HepG2 (cell line): ENCODE measurements at regions not wholly inside any gene's neighbourhood (a gene's known extent, or its start where the extent isn't known, plus 50 kb on each side); places are given as distances from the start of the nearest gene placed in this dataset.

ENCODE experiments used
- ATAC-seq: fragments of 200-7000 bp; cut with Tn5 transposase; 3 replicates; pipeline ENCODE4 v1.9.1; 2020; ENCODE audit warnings: mild to moderate bottlenecking, moderate library complexity
- BruUV-seq: library from RNA; stranded (reverse); fragments of 400-500 nt; replicated peaks from 2 replicates; lab custom pipeline; 2021; lab: Mats Ljungman, UMichigan
- CTCF ChIA-PET: fragments of 300-600 bp; formaldehyde crosslinking; extraction: SDS; loops from one replicate; lab custom pipeline; 2021; ENCODE audit warnings: low total read pairs, inconsistent platforms, low intra/inter-chr PET ratio; lab: Yijun Ruan, JAX
- POLR2A ChIA-PET: fragments of 350-600 bp; sonication (Branson Sonifier 250); formaldehyde crosslinking; loops from one replicate; lab custom pipeline; 2020; ENCODE audit warnings: antibody characterized with exemption, inconsistent platforms; lab: Yijun Ruan, JAX
- DNase-seq: peaks from one replicate; pipeline ENCODE4 v3.0.0-alpha.2; 2015; ENCODE audit warnings: low spot score
- FAIRE-seq: peaks from 3 replicates; lab custom pipeline; 2011; peaks lifted over from hg19 to GRCh38; lab: Jason Lieb, UNC
- H2AFZ ChIP-seq: one replicate; pipeline ENCODE4 v1.6.1; 2011; ENCODE audit warnings: low read length, inconsistent platforms
- H3K27ac ChIP-seq: fragments of 300-600 bp; 3 replicates; pipeline ENCODE4 v1.8.0; 2011; ENCODE audit warnings: mixed run types, mild to moderate bottlenecking, mixed read lengths, low read length, inconsistent platforms; ENCODE audit not compliant: insufficient read depth; ENCODE audit errors: extremely low read length
- H3K27me3 ChIP-seq, 2 experiments: fragments of 200-600 bp in 1 of 2; 2 replicates in 1 of 2; 3 replicates in 1 of 2; pipeline versions ENCODE4 v1.6.0 to v1.8.0; 2011; ENCODE audit warnings: low read length in 2 of 2, mild to moderate bottlenecking in 2 of 2, moderate library complexity in 2 of 2, inconsistent platforms in 1 of 2; ENCODE audit not compliant: insufficient read depth in 2 of 2, control insufficient read depth in 1 of 2
- H3K36me3 ChIP-seq, 2 experiments: fragments of 200-600 bp in 1 of 2; replicated peaks in 1 of 2; 2 replicates in 1 of 2; 3 replicates in 1 of 2; pipeline versions ENCODE4 v1.5.1 to v1.8.0; 2011; ENCODE audit warnings: low read length in 2 of 2, inconsistent platforms in 1 of 2; ENCODE audit not compliant: insufficient read depth in 2 of 2, control insufficient read depth in 1 of 2
- H3K4me1 ChIP-seq: 2 replicates; pipeline ENCODE4 v1.5.1; 2012; ENCODE audit warnings: low read length, inconsistent platforms; ENCODE audit not compliant: insufficient read depth
- H3K4me2 ChIP-seq: 2 replicates; pipeline ENCODE4 v1.6.0; 2011; ENCODE audit warnings: low read depth, low read length, inconsistent platforms
- H3K4me3 ChIP-seq, 3 experiments: fragments of 200-600 bp in 1 of 3; sonication (generic), shearing (Covaris generic) in 1 of 3; replicated peaks in 1 of 3; 2 replicates each; pipeline ENCODE4 v1.5.1; 2011 to 2016; ENCODE audit warnings: low read length in 3 of 3, inconsistent platforms in 2 of 3, low read depth in 2 of 3, mild to moderate bottlenecking in 2 of 3, control low read depth in 1 of 3, mixed read lengths in 1 of 3; ENCODE audit not compliant: insufficient read depth in 1 of 3
- H3K79me2 ChIP-seq: one replicate; pipeline ENCODE4 v1.6.1; 2011; ENCODE audit warnings: low read length, inconsistent platforms; ENCODE audit not compliant: insufficient read depth
- H3K9ac ChIP-seq: 2 replicates; pipeline ENCODE4 v1.6.0; 2011; ENCODE audit warnings: mild to moderate bottlenecking, low read depth, low read length, inconsistent platforms; ENCODE audit not compliant: insufficient read depth
- H3K9me3 ChIP-seq: 2 replicates; pipeline ENCODE4 v1.5.1; 2012; ENCODE audit warnings: mild to moderate bottlenecking, low read length
- H4K20me1 ChIP-seq: 2 replicates; pipeline ENCODE4 v1.6.0; 2011; ENCODE audit warnings: inconsistent platforms, mild to moderate bottlenecking, low read length, moderate library complexity; ENCODE audit not compliant: insufficient read depth
- ARHGAP35 ChIP-seq: sonication (generic); formaldehyde crosslinking; IDR thresholded peaks from 2 replicates; pipeline ENCODE4 v1.9.0; 2022; ENCODE audit warnings: mild to moderate bottlenecking, inconsistent platforms, moderate library complexity, missing genetic modification reagents, borderline replicate concordance
- DNMT1 ChIP-seq: sonication (generic); formaldehyde crosslinking; IDR thresholded peaks from 2 replicates; pipeline ENCODE4 v1.5.1; 2020; ENCODE audit warnings: mild to moderate bottlenecking, missing genetic modification reagents
- HNRNPH1 ChIP-seq: fragments of 200-400 bp; formaldehyde crosslinking; optimal IDR thresholded peaks from 2 replicates; pipeline ENCODE3; 2017; ENCODE audit warnings: mild to moderate bottlenecking, low read depth, low read length
- SALL1 ChIP-seq: sonication (generic); formaldehyde crosslinking; IDR thresholded peaks from 2 replicates; pipeline ENCODE4 v1.8.0; 2022; ENCODE audit warnings: mild to moderate bottlenecking, missing genetic modification reagents
- ZFYVE20 ChIP-seq: sonication (generic); formaldehyde crosslinking; IDR thresholded peaks from 2 replicates; pipeline ENCODE4 v1.8.0; 2023; ENCODE audit warnings: low read depth, mild to moderate bottlenecking, moderate library complexity, missing genetic modification reagents, borderline replicate concordance
- ZNF225 ChIP-seq: sonication (generic); formaldehyde crosslinking; IDR thresholded peaks from 2 replicates; pipeline ENCODE4 v1.4.0; 2020; ENCODE audit warnings: mild to moderate bottlenecking, missing genetic modification reagents
- WGBS: methylation state at CpG from one replicate; pipeline ENCODE4 v1.1.6; 2017; ENCODE audit warnings: low lambda C conversion rate; 5-methylcytosine and 5-hydroxymethylcytosine counted together
- in situ Hi-C: cut with HindIII; loops from 2 replicates; pipeline ENCODE4 v1.10.0; 2017; ENCODE audit warnings: low pct_unique_long_range_greater_than_20kb; ENCODE audit not compliant: extremely low pct_ligation_motif_present
- intact Hi-C: fragments of 100-400 bp; cut with micrococcal nuclease; formaldehyde crosslinking; loops from one replicate; pipeline ENCODE4 v1.10.0; 2022; ENCODE audit not compliant: unreplicated experiment
- TF ChIP-seq, protein P1 (sequence below): sonication (generic); formaldehyde crosslinking; IDR thresholded peaks from 2 replicates; pipeline ENCODE4 v1.5.1; 2020; ENCODE audit warnings: missing genetic modification reagents, mild to moderate bottlenecking, borderline replicate concordance
- TF ChIP-seq, protein P2 (sequence below): fragments of 450-650 bp; IDR thresholded peaks from 2 replicates; pipeline ENCODE4 v1.6.1; 2016
- TF ChIP-seq, protein P3 (sequence below): sonication (generic); formaldehyde crosslinking; IDR thresholded peaks from 2 replicates; pipeline ENCODE4 v1.9.0; 2021; ENCODE audit warnings: missing genetic modification reagents, mild to moderate bottlenecking, borderline replicate concordance
- TF ChIP-seq, protein P4 (sequence below): sonication (generic); formaldehyde crosslinking; IDR thresholded peaks from 2 replicates; pipeline ENCODE4 v1.4.0; 2020; ENCODE audit warnings: mild to moderate bottlenecking, missing genetic modification reagents, borderline replicate concordance

DNA sequence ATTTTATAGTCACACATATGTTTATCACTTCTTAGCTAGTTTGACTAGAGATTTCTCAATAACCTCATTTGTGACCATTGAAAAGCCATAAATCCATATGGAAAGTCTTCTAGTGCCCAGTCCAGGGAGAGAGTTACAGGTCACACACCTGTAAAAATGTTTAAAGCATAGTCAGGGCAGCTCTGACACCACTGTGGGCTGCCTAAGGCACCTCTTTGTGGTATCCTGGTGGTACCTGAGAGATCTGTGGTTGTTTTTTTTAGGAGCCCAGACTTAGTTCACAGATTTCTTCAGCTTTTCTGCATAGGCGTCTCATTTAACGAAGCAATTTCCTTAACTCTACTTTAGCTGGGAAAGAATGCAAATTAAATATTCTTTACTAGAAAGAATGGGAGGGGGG lies 186.6 kb downstream of the CENPW start:
- no TSS peak for BruUV-seq
- CTCF ChIA-PET: no interaction called here
- intact Hi-C loops: no loop called here

More for the DNA sequence above, 186.6 kb downstream of the CENPW start:
- Histone ChIP-seq H3K9me3 (no peaks in the 10 kb centered on the region), H3K27me3 (no peaks in the 10 kb centered on the region), H3K27ac (no peak overlapping the region), H2AFZ (no peak overlapping the region), H3K79me2 (no peaks in the 10 kb centered on the region), H3K4me1 (no peaks in the 10 kb centered on the region), H3K9ac (no peak overlapping the region), H3K36me3 (no peaks in the 10 kb centered on the region), H4K20me1 (no peaks in the 10 kb centered on the region), H3K4me3 (no peak overlapping the region), H3K4me2 (no peak overlapping the region)
- ATAC-seq (no peak), DNase-seq (no peak), FAIRE-seq (no peak)
- whole genome bisulfite sequencing: 80% methylated on average over 2 of the region's 2 CpGs
- TF ChIP-seq, protein P1, sequence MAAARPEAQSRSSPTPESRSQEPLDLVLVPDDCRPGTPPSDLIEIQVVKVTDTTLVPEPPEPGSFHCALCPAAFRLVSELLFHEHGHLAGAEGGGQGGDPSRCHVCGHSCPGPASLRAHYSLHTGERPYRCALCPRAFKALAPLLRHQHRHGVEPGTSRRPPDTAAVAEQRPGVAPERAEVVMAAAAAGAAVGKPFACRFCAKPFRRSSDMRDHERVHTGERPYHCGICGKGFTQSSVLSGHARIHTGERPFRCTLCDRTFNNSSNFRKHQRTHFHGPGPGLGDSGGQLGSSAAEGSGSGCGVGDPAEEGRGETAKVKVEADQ: no peak
- TF ChIP-seq HNRNPH1: no peak
- no peak for TF ChIP-seq SALL1 (CRISPR knock-in tag)
- no peak for TF ChIP-seq ZNF225
- no peak for TF ChIP-seq ARHGAP35 (CRISPR knock-in tag)
- TF ChIP-seq, protein P2, sequence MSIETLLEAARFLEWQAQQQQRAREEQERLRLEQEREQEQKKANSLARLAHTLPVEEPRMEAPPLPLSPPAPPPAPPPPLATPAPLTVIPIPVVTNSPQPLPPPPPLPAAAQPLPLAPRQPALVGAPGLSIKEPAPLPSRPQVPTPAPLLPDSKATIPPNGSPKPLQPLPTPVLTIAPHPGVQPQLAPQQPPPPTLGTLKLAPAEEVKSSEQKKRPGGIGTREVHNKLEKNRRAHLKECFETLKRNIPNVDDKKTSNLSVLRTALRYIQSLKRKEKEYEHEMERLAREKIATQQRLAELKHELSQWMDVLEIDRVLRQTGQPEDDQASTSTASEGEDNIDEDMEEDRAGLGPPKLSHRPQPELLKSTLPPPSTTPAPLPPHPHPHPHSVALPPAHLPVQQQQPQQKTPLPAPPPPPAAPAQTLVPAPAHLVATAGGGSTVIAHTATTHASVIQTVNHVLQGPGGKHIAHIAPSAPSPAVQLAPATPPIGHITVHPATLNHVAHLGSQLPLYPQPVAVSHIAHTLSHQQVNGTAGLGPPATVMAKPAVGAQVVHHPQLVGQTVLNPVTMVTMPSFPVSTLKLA: no peak
- TF ChIP-seq, protein P3, sequence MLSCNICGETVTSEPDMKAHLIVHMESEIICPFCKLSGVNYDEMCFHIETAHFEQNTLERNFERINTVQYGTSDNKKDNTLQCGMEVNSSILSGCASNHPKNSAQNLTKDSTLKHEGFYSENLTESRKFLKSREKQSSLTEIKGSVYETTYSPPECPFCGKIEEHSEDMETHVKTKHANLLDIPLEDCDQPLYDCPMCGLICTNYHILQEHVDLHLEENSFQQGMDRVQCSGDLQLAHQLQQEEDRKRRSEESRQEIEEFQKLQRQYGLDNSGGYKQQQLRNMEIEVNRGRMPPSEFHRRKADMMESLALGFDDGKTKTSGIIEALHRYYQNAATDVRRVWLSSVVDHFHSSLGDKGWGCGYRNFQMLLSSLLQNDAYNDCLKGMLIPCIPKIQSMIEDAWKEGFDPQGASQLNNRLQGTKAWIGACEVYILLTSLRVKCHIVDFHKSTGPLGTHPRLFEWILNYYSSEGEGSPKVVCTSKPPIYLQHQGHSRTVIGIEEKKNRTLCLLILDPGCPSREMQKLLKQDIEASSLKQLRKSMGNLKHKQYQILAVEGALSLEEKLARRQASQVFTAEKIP (CRISPR knock-in tag): no peak
- TF ChIP-seq ZFYVE20 (CRISPR knock-in tag): no peak
- TF ChIP-seq, protein P4, sequence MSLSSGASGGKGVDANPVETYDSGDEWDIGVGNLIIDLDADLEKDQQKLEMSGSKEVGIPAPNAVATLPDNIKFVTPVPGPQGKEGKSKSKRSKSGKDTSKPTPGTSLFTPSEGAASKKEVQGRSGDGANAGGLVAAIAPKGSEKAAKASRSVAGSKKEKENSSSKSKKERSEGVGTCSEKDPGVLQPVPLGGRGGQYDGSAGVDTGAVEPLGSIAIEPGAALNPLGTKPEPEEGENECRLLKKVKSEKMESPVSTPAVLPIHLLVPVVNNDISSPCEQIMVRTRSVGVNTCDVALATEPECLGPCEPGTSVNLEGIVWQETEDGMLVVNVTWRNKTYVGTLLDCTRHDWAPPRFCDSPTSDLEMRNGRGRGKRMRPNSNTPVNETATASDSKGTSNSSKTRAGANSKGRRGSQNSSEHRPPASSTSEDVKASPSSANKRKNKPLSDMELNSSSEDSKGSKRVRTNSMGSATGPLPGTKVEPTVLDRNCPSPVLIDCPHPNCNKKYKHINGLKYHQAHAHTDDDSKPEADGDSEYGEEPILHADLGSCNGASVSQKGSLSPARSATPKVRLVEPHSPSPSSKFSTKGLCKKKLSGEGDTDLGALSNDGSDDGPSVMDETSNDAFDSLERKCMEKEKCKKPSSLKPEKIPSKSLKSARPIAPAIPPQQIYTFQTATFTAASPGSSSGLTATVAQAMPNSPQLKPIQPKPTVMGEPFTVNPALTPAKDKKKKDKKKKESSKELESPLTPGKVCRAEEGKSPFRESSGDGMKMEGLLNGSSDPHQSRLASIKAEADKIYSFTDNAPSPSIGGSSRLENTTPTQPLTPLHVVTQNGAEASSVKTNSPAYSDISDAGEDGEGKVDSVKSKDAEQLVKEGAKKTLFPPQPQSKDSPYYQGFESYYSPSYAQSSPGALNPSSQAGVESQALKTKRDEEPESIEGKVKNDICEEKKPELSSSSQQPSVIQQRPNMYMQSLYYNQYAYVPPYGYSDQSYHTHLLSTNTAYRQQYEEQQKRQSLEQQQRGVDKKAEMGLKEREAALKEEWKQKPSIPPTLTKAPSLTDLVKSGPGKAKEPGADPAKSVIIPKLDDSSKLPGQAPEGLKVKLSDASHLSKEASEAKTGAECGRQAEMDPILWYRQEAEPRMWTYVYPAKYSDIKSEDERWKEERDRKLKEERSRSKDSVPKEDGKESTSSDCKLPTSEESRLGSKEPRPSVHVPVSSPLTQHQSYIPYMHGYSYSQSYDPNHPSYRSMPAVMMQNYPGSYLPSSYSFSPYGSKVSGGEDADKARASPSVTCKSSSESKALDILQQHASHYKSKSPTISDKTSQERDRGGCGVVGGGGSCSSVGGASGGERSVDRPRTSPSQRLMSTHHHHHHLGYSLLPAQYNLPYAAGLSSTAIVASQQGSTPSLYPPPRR: no peak
- no peak for TF ChIP-seq DNMT1
- in situ Hi-C loops: no loop called here
- POLR2A ChIA-PET: no interaction called here
